ENCODE measurements at regions not wholly inside any gene's neighbourhood (a gene's known extent, or its start where the extent isn't known, plus 50 kb on each side); places are given as distances from the start of the nearest gene placed in this dataset.

GRCh38 chr6:25088513-25088912 is 152.8 kb upstream of the RIPOR2 start:
- Mint-ChIP-seq H3K36me3 (no peaks in the 10 kb centered on the region), H3K9me3 (no peaks in the 10 kb centered on the region), H3K4me1 (no peaks in the 10 kb centered on the region), H3K27me3 (ENCODE audit: low read depth) (peaks cover 6% of the 10 kb centered on the region), H3K27ac (no peak overlapping the region), H3K4me3 (no peak overlapping the region)
- no peak for TF ChIP-seq CTCF (IDR thresholded peaks at IDR 0.05; ENCODE audit: unreplicated experiment)
- DNase-seq (ENCODE audit: low spot score in 2 of 2, unreplicated experiment in 2 of 2) = no peak

- no peaks in the 10 kb centered on the region for H3K36me3 Mint-ChIP-seq
- H3K9me3 Mint-ChIP-seq = no peaks in the 10 kb centered on the region
- no peak overlapping the region for H3K4me3 Mint-ChIP-seq
- no peak overlapping the region for H3K27ac Mint-ChIP-seq
- DNase-seq (ENCODE audit: low spot score in 2 of 2, unreplicated experiment in 2 of 2) = no peak
- no peak for TF ChIP-seq CTCF (IDR thresholded peaks at IDR 0.05; ENCODE audit: unreplicated experiment)
- peaks cover 6% of the 10 kb centered on the region for H3K27me3 Mint-ChIP-seq (ENCODE audit: low read depth)
- no peaks in the 10 kb centered on the region for H3K4me1 Mint-ChIP-seq
Observed at GRCh38 chr6:25089442-25089841, 153.7 kb upstream of the RIPOR2 start.

GRCh38 chr6:25094726-25095125 is 159.0 kb upstream of the RIPOR2 start:
- TF ChIP-seq CTCF (IDR thresholded peaks at IDR 0.05; ENCODE audit: unreplicated experiment) = no peak
- H3K4me1 Mint-ChIP-seq = no peaks in the 10 kb centered on the region
- no peaks in the 10 kb centered on the region for H3K36me3 Mint-ChIP-seq
- no peak overlapping the region for H3K4me3 Mint-ChIP-seq
- H3K9me3 Mint-ChIP-seq = no peaks in the 10 kb centered on the region
- no peak for DNase-seq (ENCODE audit: low spot score in 2 of 2, unreplicated experiment in 2 of 2)
- no peak overlapping the region for H3K27ac Mint-ChIP-seq
- H3K27me3 Mint-ChIP-seq (ENCODE audit: low read depth) = peaks cover 23% of the 10 kb centered on the region

- TF ChIP-seq CTCF (IDR thresholded peaks at IDR 0.05; ENCODE audit: unreplicated experiment) = no peak
- no peaks in the 10 kb centered on the region for H3K36me3 Mint-ChIP-seq
Observed at GRCh38 chr6:25100288-25100687, 164.5 kb upstream of the RIPOR2 start.

GRCh38 chr6:25103603-25104002 is 167.8 kb upstream of the RIPOR2 start:
- DNase-seq (ENCODE audit: low spot score in 2 of 2, unreplicated experiment in 2 of 2) = no peak
- H3K4me1 Mint-ChIP-seq = peaks cover 4% of the 10 kb centered on the region
- no peak overlapping the region for H3K27ac Mint-ChIP-seq
- TF ChIP-seq CTCF (IDR thresholded peaks at IDR 0.05; ENCODE audit: unreplicated experiment) = no peak
- H3K4me3 Mint-ChIP-seq = no peak overlapping the region
- no peaks in the 10 kb centered on the region for H3K9me3 Mint-ChIP-seq
- peaks cover 27% of the 10 kb centered on the region for H3K27me3 Mint-ChIP-seq (ENCODE audit: low read depth)
- no peaks in the 10 kb centered on the region for H3K36me3 Mint-ChIP-seq

More at GRCh38 chr6:25100288-25100687, 164.5 kb upstream of the RIPOR2 start:
- H3K9me3 Mint-ChIP-seq = no peaks in the 10 kb centered on the region
- H3K4me1 Mint-ChIP-seq = peaks cover under 1% of the 10 kb centered on the region
- H3K27me3 Mint-ChIP-seq (ENCODE audit: low read depth) = peaks cover 32% of the 10 kb centered on the region
- no peak overlapping the region for H3K27ac Mint-ChIP-seq
- no peak overlapping the region for H3K4me3 Mint-ChIP-seq
- no peak for DNase-seq (ENCODE audit: low spot score in 2 of 2, unreplicated experiment in 2 of 2)

All from mesothelial cell of epicardium (in vitro differentiated cells).